ENCODE measurements at regions not wholly inside any gene's neighbourhood (a gene's known extent, or its start where the extent isn't known, plus 50 kb on each side); places are given as distances from the start of the nearest gene placed in this dataset.

DNA sequence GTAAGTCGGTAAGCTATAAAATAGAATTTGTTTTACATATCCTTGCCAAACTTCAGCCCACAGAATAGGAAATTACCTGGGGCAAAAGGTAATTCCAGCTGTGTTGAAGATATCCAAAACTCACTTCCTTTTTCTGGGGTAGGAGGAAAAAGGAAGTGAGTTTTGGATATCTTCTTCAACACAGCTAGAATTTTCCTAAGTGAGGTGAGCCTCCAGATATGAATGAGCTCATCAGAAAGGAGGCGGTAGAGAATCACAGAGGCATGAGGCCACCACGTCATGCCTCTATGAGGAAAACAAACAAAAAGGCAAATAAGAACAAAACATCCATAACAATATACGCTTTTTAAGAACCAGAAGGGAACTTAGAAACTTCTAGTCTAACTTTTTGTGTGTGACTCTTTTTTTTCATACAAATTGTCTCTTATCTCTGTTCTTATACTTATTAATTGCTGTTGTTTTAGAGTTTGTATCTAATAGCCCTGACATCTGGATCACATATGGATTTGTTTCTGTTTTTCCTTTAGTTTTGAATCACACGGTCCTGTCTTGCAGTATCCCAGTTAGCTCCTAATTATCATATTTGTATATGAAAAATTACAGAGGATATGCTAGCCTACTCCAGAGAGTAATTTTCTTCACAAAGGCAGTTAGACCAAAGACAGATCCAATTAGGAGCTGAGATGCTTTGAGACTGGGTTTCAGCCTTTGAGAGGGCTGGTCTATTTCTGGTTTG, 104.5 kb downstream of the RBM43 start:
- no peak for FAIRE-seq
- no peak for DNase-seq (ENCODE audit: low spot score)

- FAIRE-seq (no peak), DNase-seq (ENCODE audit: low spot score) (no peak)
Measured at GRCh38 chr2:151156431-151156830, 105.2 kb downstream of the RBM43 start.

DNA sequence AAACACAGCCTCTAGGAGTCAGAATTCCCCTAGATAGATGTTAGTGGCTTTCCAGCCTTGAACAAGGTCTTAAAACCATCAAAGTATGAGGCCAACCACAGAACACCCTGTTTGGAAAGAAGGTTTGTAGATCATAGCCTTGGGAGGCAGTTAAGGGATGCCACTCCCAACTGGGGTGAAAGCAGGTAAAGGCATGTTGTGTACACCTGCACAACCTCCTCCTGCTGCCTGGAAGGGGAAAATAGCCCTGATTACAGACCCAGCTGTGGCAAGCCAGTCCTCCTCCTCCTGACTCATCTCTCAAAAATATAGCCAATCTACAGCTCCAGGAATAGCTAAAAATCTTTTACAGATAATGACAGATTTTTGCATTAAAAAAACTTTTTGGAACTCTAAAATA, 108.1 kb downstream of the RBM43 start:
- DNase-seq (ENCODE audit: low spot score) (no peak), FAIRE-seq (no peak)

- no peak for DNase-seq (ENCODE audit: low spot score)
- FAIRE-seq: no peak
Measured at GRCh38 chr2:151150331-151151320, 111.0 kb downstream of the RBM43 start.

DNA sequence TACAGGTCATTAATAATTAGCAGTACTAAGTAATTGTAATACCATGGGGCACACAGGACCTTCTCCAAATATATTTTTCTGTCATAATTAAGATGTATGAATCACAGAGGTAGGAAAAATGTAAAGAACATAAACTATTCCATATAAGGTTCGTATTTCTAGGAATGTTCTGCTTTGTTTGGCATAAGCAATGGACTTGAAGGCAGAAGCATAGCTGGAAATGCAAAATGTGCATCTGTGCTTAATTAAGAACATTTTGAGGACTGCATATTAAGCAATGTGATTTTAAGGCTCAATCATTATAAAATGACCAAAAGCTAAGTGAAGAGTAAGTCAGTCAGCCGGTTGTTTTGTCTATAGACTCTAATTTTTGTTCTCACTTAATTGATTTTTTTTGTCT, 123.2 kb downstream of the RBM43 start:
- no peak for DNase-seq (ENCODE audit: low spot score)
- no peak for FAIRE-seq

GRCh38 chr2:151137526-151137925, 124.1 kb downstream of the RBM43 start:
- DNase-seq (ENCODE audit: low spot score): no peak
- no peak for FAIRE-seq

- FAIRE-seq: no peak
- no peak for DNase-seq (ENCODE audit: low spot score)
Measured at GRCh38 chr2:151120011-151120410, 141.7 kb downstream of the RBM43 start.

DNA sequence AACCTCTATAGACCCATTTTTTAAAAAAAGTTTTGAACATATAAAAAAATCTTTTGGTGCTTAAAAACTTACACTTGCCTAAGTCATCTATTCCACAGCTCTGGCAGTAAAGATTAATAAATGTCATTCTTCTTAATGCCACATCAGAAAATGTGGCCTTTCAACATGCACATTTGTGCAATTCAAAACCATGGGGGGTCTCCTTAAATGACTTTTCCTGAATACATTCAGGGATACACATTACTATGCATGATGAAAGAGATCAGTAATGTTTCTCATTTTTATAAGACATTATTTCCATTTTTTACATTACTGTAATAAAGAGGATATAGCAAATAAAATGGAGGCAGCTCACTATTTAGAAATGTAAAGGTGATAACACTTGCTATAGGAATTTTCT, 142.3 kb downstream of the RBM43 start:
- DNase-seq (ENCODE audit: low spot score) (no peak), FAIRE-seq (no peak)

DNA sequence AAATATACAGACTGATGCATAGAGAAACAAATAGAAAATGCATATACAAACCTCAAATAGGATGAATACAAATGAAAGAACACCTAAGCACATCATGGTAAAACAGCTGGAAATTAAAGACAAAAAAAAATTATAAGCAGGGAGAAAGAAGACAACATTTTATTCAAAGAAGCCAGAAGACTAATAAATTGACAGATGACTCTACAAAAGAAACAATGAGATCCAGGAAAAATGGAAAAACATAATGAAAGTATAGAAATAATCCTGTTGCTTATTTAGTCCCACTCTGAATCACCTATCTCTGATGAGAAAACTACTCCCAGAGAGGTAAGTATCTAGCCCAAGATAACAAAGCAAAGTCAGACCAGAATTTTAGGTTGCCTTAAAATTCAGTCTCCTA, 143.4 kb downstream of the RBM43 start:
- FAIRE-seq (no peak), DNase-seq (ENCODE audit: low spot score) (no peak)

GRCh38 chr2:151114874-151115273, 146.8 kb downstream of the RBM43 start:
- FAIRE-seq: no peak
- no peak for DNase-seq (ENCODE audit: low spot score)

DNA sequence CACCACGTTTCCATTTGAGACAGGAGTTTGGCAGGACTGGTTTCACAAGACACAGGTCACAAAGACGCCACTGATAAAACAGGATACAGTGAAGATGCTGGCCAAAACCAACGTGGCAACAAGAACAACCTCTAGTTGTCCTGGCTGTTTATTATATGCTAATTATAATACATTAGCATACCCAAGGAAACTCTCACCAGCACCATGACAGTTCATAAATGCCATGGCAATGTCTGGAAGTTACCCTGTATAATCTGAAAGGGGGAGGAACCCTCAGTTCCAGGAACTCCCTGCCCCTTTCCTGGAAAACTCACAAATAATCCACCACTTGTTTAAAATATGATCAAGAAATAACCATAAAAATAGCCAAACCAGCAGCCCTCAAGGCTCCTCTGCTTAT, 148.3 kb downstream of the RBM43 start:
- no peak for FAIRE-seq
- DNase-seq (ENCODE audit: low spot score): no peak

DNA sequence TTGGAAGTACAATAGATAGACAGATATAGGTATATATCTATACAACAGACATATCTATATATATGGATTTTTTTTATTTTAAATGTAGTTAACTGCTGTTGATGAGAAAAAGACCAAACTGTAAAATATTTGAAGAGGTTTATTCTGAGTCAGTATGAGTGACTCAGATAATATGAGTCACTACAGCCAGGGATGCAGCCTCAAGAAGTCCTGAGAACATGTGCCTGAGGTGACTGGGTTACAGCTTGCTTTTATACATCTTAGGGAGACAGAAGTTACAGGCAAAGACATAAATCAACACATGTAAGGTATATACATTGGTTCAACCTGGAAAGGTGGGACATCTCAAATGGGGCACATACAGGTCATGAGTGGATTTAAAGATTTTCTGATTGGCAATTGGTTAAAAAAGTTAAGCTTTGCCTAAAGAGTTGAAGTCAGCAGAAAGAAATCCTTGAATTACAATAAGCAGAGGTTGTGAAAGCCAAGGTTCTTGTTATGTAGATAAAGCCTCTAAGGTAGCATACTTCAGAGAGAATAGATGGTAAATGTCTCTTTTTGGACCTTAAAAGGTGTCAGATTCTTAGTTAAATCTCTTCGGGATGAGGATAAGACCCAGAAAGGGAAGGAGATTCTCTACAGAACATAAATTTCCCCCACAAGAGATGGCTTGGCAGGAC, 149.9 kb downstream of the RBM43 start:
- DNase-seq (ENCODE audit: low spot score): peak; percentile 43
- peak; percentile 82 for FAIRE-seq

DNA sequence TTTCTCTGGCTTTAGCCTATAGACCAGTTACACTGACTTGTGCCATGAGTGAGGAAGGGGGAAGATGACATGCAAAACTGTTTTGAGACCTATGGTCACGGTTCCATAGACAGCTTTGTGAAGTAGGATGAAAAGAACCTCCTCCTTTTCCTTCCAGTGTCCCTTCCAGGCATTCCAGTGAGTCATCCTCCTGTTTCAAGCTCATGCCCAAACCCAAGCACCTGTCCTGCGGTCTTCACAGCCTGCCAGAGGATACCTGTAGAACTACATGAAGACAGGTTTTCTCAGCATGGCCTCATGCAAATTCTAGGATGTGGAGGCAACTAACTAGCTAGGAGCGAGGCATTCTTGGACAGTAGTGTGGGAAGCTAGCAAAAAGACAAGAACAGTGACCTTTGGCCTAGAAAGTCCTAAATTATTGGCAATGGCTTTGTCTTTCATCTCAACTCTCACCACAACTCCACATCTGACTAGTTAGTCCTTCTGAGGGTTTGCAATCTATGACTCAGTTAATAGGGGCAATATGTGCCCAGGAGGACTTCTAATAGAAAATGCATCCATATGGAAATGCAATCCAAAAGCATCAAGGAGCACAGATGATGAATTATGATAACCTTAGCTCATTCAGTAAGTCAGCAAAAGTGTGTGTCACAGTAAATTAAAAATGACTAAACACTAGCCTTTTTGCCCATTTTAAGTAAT, 154.7 kb downstream of the RBM43 start:
- DNase-seq (ENCODE audit: low spot score) (no peak), FAIRE-seq (no peak)

- DNase-seq (ENCODE audit: low spot score) (no peak), FAIRE-seq (no peak)
Measured at GRCh38 chr2:151103551-151103950, 158.1 kb downstream of the RBM43 start.

DNA sequence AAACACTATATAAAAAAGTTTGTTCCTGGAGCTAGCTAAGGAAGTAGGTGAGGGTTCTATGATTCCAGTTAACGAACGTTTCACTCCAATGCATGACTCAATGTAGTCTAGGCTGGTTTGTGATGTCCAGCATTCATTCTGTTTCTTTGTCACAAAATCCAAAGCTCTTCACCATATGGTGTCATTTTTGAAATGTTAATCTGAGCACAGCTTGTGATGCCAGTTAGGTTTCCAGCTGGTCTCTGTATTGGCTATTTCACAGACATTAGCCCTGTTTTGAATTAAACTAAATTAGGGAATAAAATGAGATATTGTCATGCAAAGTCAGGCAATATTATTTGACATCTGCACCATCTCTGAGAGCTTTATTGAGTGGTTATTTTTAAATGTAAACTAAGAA, 159.4 kb downstream of the RBM43 start:
- FAIRE-seq: no peak
- no peak for DNase-seq (ENCODE audit: low spot score)

DNA sequence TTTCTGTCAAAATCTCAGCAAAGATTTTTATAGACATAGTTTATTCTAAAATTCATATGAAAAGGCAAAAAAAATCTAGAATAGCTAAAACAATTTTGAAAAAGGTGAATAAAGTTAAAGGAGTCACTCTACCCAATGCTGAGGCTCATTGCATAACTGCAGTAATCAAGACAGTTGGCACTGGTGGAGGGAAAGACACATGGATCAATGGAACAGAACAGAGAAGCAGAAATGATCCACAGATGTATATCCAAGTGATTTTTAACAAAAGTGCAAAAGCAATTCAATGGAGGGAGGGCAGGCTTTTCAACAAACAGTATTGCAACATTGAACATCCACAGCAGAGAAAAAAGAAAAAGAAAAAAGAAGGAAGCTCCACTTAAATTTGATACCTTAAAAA, 162.8 kb downstream of the RBM43 start:
- no peak for FAIRE-seq
- DNase-seq (ENCODE audit: low spot score): no peak

GRCh38 chr2:151097895-151098294, 163.8 kb downstream of the RBM43 start:
- DNase-seq (ENCODE audit: low spot score): no peak
- FAIRE-seq: no peak

DNA sequence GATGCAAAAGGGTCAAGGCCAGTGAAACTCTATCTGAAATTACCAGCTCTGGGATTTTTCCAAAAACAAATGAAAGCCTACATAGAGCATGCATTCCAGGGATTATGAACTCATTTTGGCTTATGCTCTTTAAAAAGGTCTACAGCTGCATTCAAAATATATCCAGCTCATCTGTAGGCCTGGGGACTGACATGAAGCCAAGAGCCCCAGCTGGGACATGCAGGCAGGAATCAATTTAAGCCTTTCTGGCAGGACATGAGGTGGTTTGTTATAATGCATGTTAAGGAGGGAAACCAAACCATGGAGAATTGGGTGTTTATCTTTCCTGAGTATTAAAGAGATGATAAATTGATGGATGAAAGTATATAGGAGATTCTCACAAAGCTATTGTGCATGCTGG, 164.5 kb downstream of the RBM43 start:
- no peak for FAIRE-seq
- no peak for DNase-seq (ENCODE audit: low spot score)

GRCh38 chr2:151096235-151096634, 165.4 kb downstream of the RBM43 start:
- no peak for DNase-seq (ENCODE audit: low spot score)
- no peak for FAIRE-seq

- FAIRE-seq (no peak), DNase-seq (ENCODE audit: low spot score) (no peak)
Measured at GRCh38 chr2:151095463-151095862, 166.2 kb downstream of the RBM43 start.

DNA sequence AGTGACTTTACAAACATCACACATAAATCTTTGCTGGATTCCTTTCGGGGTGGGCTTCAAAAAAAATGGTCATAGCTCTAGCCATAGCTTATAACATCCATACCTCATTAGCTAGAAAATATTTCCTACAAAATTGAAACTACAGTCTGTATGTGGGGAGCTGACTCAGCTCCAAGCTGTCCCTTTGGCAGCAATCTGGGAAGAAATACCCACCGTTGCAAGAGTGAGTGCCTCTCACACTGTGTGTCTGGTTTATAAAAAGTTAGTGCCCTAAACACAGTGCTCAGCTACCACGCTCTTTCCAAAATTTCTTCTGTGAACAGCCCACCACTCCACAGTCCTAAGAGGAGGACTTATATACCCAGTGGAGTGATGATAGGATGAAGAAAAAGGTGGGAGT, 170.1 kb downstream of the RBM43 start:
- DNase-seq (ENCODE audit: low spot score): no peak
- FAIRE-seq: no peak

All from RCC 7860 (cell line).